ENCODE measurements at regions not wholly inside any gene's neighbourhood (a gene's known extent, or its start where the extent isn't known, plus 50 kb on each side); places are given as distances from the start of the nearest gene placed in this dataset.

DNA sequence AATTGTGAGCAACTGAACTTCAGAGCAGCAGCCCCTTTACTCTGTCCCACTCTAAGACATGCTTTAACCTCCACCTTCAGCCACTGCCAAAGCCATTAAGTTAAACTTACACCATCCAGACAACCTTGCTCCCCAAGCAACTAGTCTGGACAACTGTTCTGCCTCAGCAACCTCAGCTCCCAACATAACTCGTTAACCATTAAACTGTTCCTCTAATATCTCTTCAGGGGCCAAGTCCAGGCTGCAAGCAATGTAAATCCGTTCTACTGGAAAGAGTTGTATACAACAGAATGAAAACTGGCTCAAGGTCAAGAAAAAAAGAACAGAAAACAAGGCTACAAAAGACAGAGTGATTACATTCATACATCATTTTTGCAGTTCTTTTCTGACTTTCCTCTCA is 131.7 kb upstream of the TARS1 start:
- TF ChIP-seq, protein P1, sequence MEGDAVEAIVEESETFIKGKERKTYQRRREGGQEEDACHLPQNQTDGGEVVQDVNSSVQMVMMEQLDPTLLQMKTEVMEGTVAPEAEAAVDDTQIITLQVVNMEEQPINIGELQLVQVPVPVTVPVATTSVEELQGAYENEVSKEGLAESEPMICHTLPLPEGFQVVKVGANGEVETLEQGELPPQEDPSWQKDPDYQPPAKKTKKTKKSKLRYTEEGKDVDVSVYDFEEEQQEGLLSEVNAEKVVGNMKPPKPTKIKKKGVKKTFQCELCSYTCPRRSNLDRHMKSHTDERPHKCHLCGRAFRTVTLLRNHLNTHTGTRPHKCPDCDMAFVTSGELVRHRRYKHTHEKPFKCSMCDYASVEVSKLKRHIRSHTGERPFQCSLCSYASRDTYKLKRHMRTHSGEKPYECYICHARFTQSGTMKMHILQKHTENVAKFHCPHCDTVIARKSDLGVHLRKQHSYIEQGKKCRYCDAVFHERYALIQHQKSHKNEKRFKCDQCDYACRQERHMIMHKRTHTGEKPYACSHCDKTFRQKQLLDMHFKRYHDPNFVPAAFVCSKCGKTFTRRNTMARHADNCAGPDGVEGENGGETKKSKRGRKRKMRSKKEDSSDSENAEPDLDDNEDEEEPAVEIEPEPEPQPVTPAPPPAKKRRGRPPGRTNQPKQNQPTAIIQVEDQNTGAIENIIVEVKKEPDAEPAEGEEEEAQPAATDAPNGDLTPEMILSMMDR (IDR thresholded peaks at IDR 0.05; ENCODE audit: low read depth, low read length, poor library complexity, severe bottlenecking), result no peak
- TF ChIP-seq EZH2phosphoT487 (IDR thresholded peaks at IDR 0.05; ENCODE audit: borderline replicate concordance, low read length), result no peak

Measured in DOHH2 (cell line).